ENCODE measurements at regions not wholly inside any gene's neighbourhood (a gene's known extent, or its start where the extent isn't known, plus 50 kb on each side); places are given as distances from the start of the nearest gene placed in this dataset.

- Histone ChIP-seq H3K27ac (no peak overlapping the region), H3K4me1 (replicated peaks in 1 of 2) (peaks cover 0 to 4% of the 10 kb centered on the region in 2 donors), H3K4me3 (no peak overlapping the region)
- WGBS, 10 experiments: 60 to 100% (median 92%) methylated on average over 1 of the region's 1 CpG; no CpG with 5 or more reads in 6 of the 10 experiments
- in situ Hi-C loops (cut with MboI; ENCODE audit: low pct_unique_long_range_greater_than_20kb in 2 of 9, low sequenced_read_pairs in 9 of 9, unreplicated experiment in 9 of 9): no loop called here
- ATAC-seq (replicated peaks in 6 of 8): peak in 1 of 8 experiments; percentile 22
Observed at GRCh38 chr2:221350616-221351015, 221.5 kb downstream of the EPHA4 start.

GRCh38 chr2:221353201-221353600 lies 218.9 kb downstream of the EPHA4 start:
- in situ Hi-C loops (cut with MboI; ENCODE audit: low pct_unique_long_range_greater_than_20kb in 2 of 9, low sequenced_read_pairs in 9 of 9, unreplicated experiment in 9 of 9): no loop called here
- H3K4me3 ChIP-seq: no peak overlapping the region
- H3K27ac ChIP-seq: no peak overlapping the region
- no peaks in the 10 kb centered on the region for H3K4me1 ChIP-seq (replicated peaks in 1 of 2)
- 42 to 90% (median 71%) methylated on average over 2 to 4 of the region's 4 CpGs; no CpG with 5 or more reads in 2 of the 10 experiments for WGBS, 10 experiments
- no peak for ATAC-seq (replicated peaks in 6 of 8)

- WGBS, 10 experiments: 40 to 75% (median 62%) methylated on average over 1 to 3 of the region's 3 CpGs; no CpG with 5 or more reads in 2 of the 10 experiments
- ATAC-seq (replicated peaks in 6 of 8): peak in 5 of 8 experiments; percentile 50 to 92 (median 72)
- peaks cover 0 to 3% of the 10 kb centered on the region in 2 donors for H3K4me1 ChIP-seq (replicated peaks in 1 of 2)
- no peak overlapping the region for H3K4me3 ChIP-seq
- H3K27ac ChIP-seq: no peak overlapping the region
- in situ Hi-C loops (cut with MboI; ENCODE audit: low pct_unique_long_range_greater_than_20kb in 2 of 9, low sequenced_read_pairs in 9 of 9, unreplicated experiment in 9 of 9): no loop called here
Observed at GRCh38 chr2:221360312-221360711, 211.8 kb downstream of the EPHA4 start.

- in situ Hi-C loops (cut with MboI; ENCODE audit: low pct_unique_long_range_greater_than_20kb in 2 of 9, low sequenced_read_pairs in 9 of 9, unreplicated experiment in 9 of 9): no loop called here
- WGBS, 10 experiments: 0 to 100% (median 69%) methylated on average over 1 to 6 of the region's 6 CpGs; no CpG with 5 or more reads in 2 of the 10 experiments
- Histone ChIP-seq H3K4me1 (replicated peaks in 1 of 2) (peaks cover 0 to 3% of the 10 kb centered on the region in 2 donors), H3K27ac (no peak overlapping the region), H3K4me3 (no peak overlapping the region)
- no peak for ATAC-seq (replicated peaks in 6 of 8)
Observed at GRCh38 chr2:221360742-221361141, 211.4 kb downstream of the EPHA4 start.

GRCh38 chr2:221361633-221362032 lies 210.5 kb downstream of the EPHA4 start:
- no peak for ATAC-seq (replicated peaks in 6 of 8)
- WGBS, 10 experiments: 87 to 100% (median 96%) methylated on average over 3 to 4 of the region's 4 CpGs; no CpG with 5 or more reads in 3 of the 10 experiments
- Histone ChIP-seq H3K4me1 (replicated peaks in 1 of 2) (peaks cover 0 to 3% of the 10 kb centered on the region in 2 donors), H3K4me3 (no peak overlapping the region), H3K27ac (no peak overlapping the region)
- in situ Hi-C loops (cut with MboI; ENCODE audit: low pct_unique_long_range_greater_than_20kb in 2 of 9, low sequenced_read_pairs in 9 of 9, unreplicated experiment in 9 of 9): no loop called here

- in situ Hi-C loops (cut with MboI; ENCODE audit: low pct_unique_long_range_greater_than_20kb in 2 of 9, low sequenced_read_pairs in 9 of 9, unreplicated experiment in 9 of 9): no loop called here
- ATAC-seq (replicated peaks in 6 of 8): no peak
- WGBS, 10 experiments: 80 to 100% (median 94%) methylated on average over 1 to 3 of the region's 3 CpGs
- H3K27ac ChIP-seq: no peak overlapping the region
- no peak overlapping the region for H3K4me3 ChIP-seq
- peaks cover 2 to 3% of the 10 kb centered on the region in 2 donors for H3K4me1 ChIP-seq (replicated peaks in 1 of 2)
Observed at GRCh38 chr2:221364672-221365071, 207.4 kb downstream of the EPHA4 start.

Data from motor neuron (in vitro differentiated cells).